ENCODE measurements at regions not wholly inside any gene's neighbourhood (a gene's known extent, or its start where the extent isn't known, plus 50 kb on each side); places are given as distances from the start of the nearest gene placed in this dataset.

GRCh38 chr16:62391134-62391533 lies 354.9 kb upstream of the CDH8 start:
- no peak for TF ChIP-seq POLR2A (IDR thresholded peaks at IDR 0.05)
- no peak for TF ChIP-seq CTCF (IDR thresholded peaks at IDR 0.05)

Data from vagina (tissue), 2 donors.